GM12892 (cell line): ENCODE measurements at regions not wholly inside any gene's neighbourhood (a gene's known extent, or its start where the extent isn't known, plus 50 kb on each side); places are given as distances from the start of the nearest gene placed in this dataset.

Source experiments
- POLR2A ChIP-seq: IDR thresholded peaks from 2 replicates; pipeline ENCODE4 v1.6.1; 2011; ENCODE audit warnings: low read depth, low read length, control low read depth
- POLR2AphosphoS5 ChIP-seq: IDR thresholded peaks from 2 replicates; pipeline ENCODE4 v1.6.1; 2011; ENCODE audit warnings: low read depth, low read length, control low read depth
- TAF1 ChIP-seq: IDR thresholded peaks from 2 replicates; pipeline ENCODE4 v1.6.1; 2011; ENCODE audit warnings: low read depth, mild to moderate bottlenecking, control low read depth, low read length, borderline replicate concordance

DNA sequence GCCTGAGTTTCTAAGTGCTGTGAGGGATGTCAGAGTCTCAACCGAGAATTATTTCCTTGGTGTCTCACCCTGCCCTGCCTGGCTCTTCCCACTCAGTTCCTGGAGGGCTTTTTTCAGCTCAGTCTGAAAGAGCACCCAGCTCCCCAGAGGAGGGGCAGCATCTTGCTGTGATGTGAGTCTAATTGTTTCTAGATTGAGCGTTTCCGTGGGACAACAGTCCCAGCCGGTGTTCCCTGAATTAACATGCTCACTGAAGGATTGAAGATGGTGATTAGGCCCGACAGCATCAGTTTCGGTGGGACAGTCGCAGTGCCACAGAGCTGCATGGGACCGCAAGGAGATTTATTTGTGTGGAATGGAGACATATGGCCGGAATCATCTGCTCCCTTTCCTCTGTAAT is 587.6 kb downstream of the DHX35 start:
- TF ChIP-seq TAF1 (no peak), POLR2AphosphoS5 (no peak), POLR2A (no peak)
